ENCODE measurements at regions not wholly inside any gene's neighbourhood (a gene's known extent, or its start where the extent isn't known, plus 50 kb on each side); places are given as distances from the start of the nearest gene placed in this dataset.

DNA sequence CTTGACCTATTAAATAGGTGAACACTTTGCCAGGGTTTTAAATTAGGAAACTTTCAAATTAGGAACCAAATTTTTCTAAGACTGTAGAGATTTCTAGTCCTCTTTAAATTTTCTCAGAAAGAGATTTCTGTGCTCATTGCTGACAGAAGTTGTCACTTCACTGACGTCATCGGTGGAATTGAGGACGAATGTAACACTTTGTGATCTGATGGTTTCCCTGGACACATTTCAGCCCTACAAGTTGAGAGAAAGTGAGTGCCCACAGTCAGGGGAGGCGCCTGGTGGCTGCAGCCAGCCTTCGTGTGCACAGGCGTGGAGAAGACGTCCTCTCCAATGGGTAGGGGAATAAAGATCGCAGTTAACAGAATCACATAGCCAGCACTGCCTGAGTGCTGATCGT lies 396.5 kb upstream of the TSHZ3 start:
- DNase-seq (ENCODE audit: low read depth in 1 of 2, low spot score in 2 of 2): no peak
- Histone ChIP-seq H2AK5ac (ENCODE audit: low read depth, low read length) (no peak overlapping the region), H3K9ac (replicated peaks in 1 of 4; ENCODE audit: extremely low read depth in 1 of 4, low read depth in 3 of 4, low read length in 3 of 4) (no peak overlapping the region), H2AFZ (ENCODE audit: low read length) (no peak overlapping the region), H4K20me1 (replicated peaks in 1 of 2; ENCODE audit: control insufficient read depth in 1 of 2, insufficient read depth in 2 of 2, low read length in 2 of 2) (no peaks in the 10 kb centered on the region), H3K36me3 (ENCODE audit: control insufficient read depth in 2 of 4, insufficient read depth in 4 of 4, low read length in 3 of 4) (no peaks in the 10 kb centered on the region), H2BK15ac (ENCODE audit: low read length) (no peak overlapping the region), H3K4me1 (replicated peaks in 1 of 4; ENCODE audit: control insufficient read depth in 3 of 4, insufficient read depth in 4 of 4, low read length in 3 of 4) (no peaks in the 10 kb centered on the region), H4K5ac (ENCODE audit: insufficient read length, low read depth, low read length) (no peak overlapping the region), H3K23me2 (ENCODE audit: low read depth, low read length) (no peaks in the 10 kb centered on the region), H3K14ac (ENCODE audit: insufficient read length) (no peak overlapping the region), H2BK20ac (ENCODE audit: low read length) (no peak overlapping the region), H3K9me3 (ENCODE audit: insufficient read depth in 2 of 2, low read depth in 1 of 2, low read length in 1 of 2) (no peaks in the 10 kb centered on the region), H3K23ac (ENCODE audit: insufficient read length) (no peak overlapping the region), H3K4me2 (ENCODE audit: insufficient read depth in 1 of 2, low read depth in 2 of 2, low read length in 2 of 2) (no peak overlapping the region), H4K8ac (ENCODE audit: extremely low read depth, insufficient read depth, low read length) (no peak overlapping the region), H3K27me3 (replicated peaks in 1 of 4; ENCODE audit: control insufficient read depth in 3 of 4, extremely low read depth in 1 of 4, insufficient read depth in 3 of 4, low read length in 3 of 4) (no peaks in the 10 kb centered on the region; a peak in 1 of 7 replicates), H3K18ac (ENCODE audit: extremely low read depth, low read length) (no peak overlapping the region), H3K79me1 (ENCODE audit: low read depth, low read length) (no peaks in the 10 kb centered on the region), H3K79me2 (ENCODE audit: control insufficient read depth in 1 of 2, insufficient read depth in 2 of 2, low read length in 2 of 2) (no peaks in the 10 kb centered on the region), H2BK5ac (ENCODE audit: low read depth, low read length) (no peak overlapping the region), H3K27ac (ENCODE audit: low read depth, low read length) (no peak overlapping the region), H4K91ac (replicated peaks; ENCODE audit: insufficient read length, low read length) (no peak overlapping the region), H2BK120ac (replicated peaks; ENCODE audit: low read depth, low read length) (no peak overlapping the region), H3K4ac (replicated peaks; ENCODE audit: insufficient read length, low read depth, low read length) (no peak overlapping the region), H3K4me3 (ENCODE audit: extremely low read depth in 1 of 4, insufficient read depth in 2 of 4, low read depth in 3 of 4, low read length in 4 of 4) (no peak overlapping the region), H3K56ac (replicated peaks; ENCODE audit: insufficient read length, low read depth, low read length) (no peak overlapping the region), H2BK12ac (ENCODE audit: low read depth, low read length) (no peak overlapping the region)
- ChIA-PET CTCF (ENCODE audit: partially characterized antibody) (interaction anchor here (1.2 kb wide), 1 partner anchor 33 kb away, joined by 3 read pairs; no protein-coding TSS in a partner anchor), POLR2A (ENCODE audit: partially characterized antibody) (no interaction called here)
- TF ChIP-seq CBX5 (IDR thresholded peaks at IDR 0.05; ENCODE audit: low read depth, low read length) (no peak), RBBP5 (IDR thresholded peaks at IDR 0.05; ENCODE audit: borderline replicate concordance, low read depth, low read length) (no peak), CTBP2 (IDR thresholded peaks at IDR 0.05; ENCODE audit: borderline replicate concordance, insufficient read depth, insufficient read length, low read length) (no peak), RAD21 (IDR thresholded peaks at IDR 0.05 in 1 of 2, conservative IDR thresholded peaks at IDR 0.05 in 1 of 2; ENCODE audit: low read depth in 2 of 2, low read length in 2 of 2) (no peak), TEAD4 (IDR thresholded peaks at IDR 0.05; ENCODE audit: low read depth, low read length) (no peak), SP2 (IDR thresholded peaks at IDR 0.05; ENCODE audit: low read length) (no peak), CREB1 (IDR thresholded peaks at IDR 0.05) (no peak)
- TF ChIP-seq, protein P1, sequence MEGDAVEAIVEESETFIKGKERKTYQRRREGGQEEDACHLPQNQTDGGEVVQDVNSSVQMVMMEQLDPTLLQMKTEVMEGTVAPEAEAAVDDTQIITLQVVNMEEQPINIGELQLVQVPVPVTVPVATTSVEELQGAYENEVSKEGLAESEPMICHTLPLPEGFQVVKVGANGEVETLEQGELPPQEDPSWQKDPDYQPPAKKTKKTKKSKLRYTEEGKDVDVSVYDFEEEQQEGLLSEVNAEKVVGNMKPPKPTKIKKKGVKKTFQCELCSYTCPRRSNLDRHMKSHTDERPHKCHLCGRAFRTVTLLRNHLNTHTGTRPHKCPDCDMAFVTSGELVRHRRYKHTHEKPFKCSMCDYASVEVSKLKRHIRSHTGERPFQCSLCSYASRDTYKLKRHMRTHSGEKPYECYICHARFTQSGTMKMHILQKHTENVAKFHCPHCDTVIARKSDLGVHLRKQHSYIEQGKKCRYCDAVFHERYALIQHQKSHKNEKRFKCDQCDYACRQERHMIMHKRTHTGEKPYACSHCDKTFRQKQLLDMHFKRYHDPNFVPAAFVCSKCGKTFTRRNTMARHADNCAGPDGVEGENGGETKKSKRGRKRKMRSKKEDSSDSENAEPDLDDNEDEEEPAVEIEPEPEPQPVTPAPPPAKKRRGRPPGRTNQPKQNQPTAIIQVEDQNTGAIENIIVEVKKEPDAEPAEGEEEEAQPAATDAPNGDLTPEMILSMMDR (IDR thresholded peaks at IDR 0.05; ENCODE audit: control extremely low read depth in 1 of 3, insufficient read depth in 1 of 3, low read depth in 1 of 3, low read length in 3 of 3): no peak
- FAIRE-seq: no peak
- WGBS, 2 experiments (ENCODE audit: extremely low coverage in 1 of 2, insufficient coverage in 1 of 2, insufficient read length in 1 of 2, insufficient replicate concordance in 2 of 2, low coverage in 1 of 2, low lambda C conversion rate in 2 of 2, missing lambda C conversion rate in 1 of 2): 89% methylated on average over 9 of the region's 9 CpGs; no CpG with 5 or more reads in 1 of the 2 experiments
